ENCODE measurements at regions not wholly inside any gene's neighbourhood (a gene's known extent, or its start where the extent isn't known, plus 50 kb on each side); places are given as distances from the start of the nearest gene placed in this dataset.

GRCh38 chr17:12365805-12366204, 299.9 kb upstream of the MYOCD start:
- TF ChIP-seq EP300 (IDR thresholded peaks at IDR 0.05) (no peak), CTCF (IDR thresholded peaks at IDR 0.05) (no peak), POLR2A (IDR thresholded peaks at IDR 0.05) (no peak)

All from tibial nerve (tissue), 4 donors.